Keratinocyte (primary cell): ENCODE measurements at regions not wholly inside any gene's neighbourhood (a gene's known extent, or its start where the extent isn't known, plus 50 kb on each side); places are given as distances from the start of the nearest gene placed in this dataset.

ENCODE experiments used
- CTCF ChIP-seq, 3 experiments: IDR thresholded peaks in 1 of 3; conservative IDR thresholded peaks in 1 of 3; optimal IDR thresholded peaks in 1 of 3; 2 replicates in 2 of 3; 3 replicates in 1 of 3; pipeline versions ENCODE3 to v1.5.1; 2011; ENCODE audit warnings: low read length in 3 of 3, mild to moderate bottlenecking in 3 of 3, moderate library complexity in 2 of 3, control low read depth in 1 of 3, inconsistent platforms in 1 of 3; ENCODE audit not compliant: insufficient read depth in 2 of 3; ENCODE audit errors: extremely low read depth in 1 of 3
- EZH2 ChIP-seq: IDR thresholded peaks from one replicate; pipeline ENCODE4 v1.6.1; 2012; ENCODE audit warnings: inconsistent platforms, mild to moderate bottlenecking, low read length, moderate library complexity

GRCh38 chr1:80218112-80218511, 1211.6 kb upstream of the ADGRL4 start:
- TF ChIP-seq CTCF (optimal IDR thresholded peaks at IDR 0.05 in 1 of 3, IDR thresholded peaks at IDR 0.05 in 1 of 3, conservative IDR thresholded peaks at IDR 0.05 in 1 of 3; ENCODE audit: extremely low read depth in 1 of 3, insufficient read depth in 2 of 3, low read length in 3 of 3) (peak in 2 of 3 experiments; percentile 38 to 55), EZH2 (no peak)
